Left ventricle myocardium inferior (tissue), 1 donor: ENCODE measurements at regions not wholly inside any gene's neighbourhood (a gene's known extent, or its start where the extent isn't known, plus 50 kb on each side); places are given as distances from the start of the nearest gene placed in this dataset.
A peak's percentile ranks its signal among the peaks of the same experiment; 100 is the strongest.
"Not testable (repeated sequence)": the region's sequence is repeated elsewhere in the genome, so short reads cannot be mapped to it uniquely, and the experiment has no call there.

Experiments
- DNase-seq: peaks from one replicate; pipeline ENCODE4 v3.0.0-alpha.2; 2020
- H3K27ac ChIP-seq: fragments of 200-600 bp; replicated peaks from 2 replicates; pipeline ENCODE4 v1.8.0; 2021
- H3K27me3 ChIP-seq: fragments of 200-600 bp; 2 replicates; pipeline ENCODE4 v1.8.0; 2021; ENCODE audit warnings: low read depth
- H3K36me3 ChIP-seq: fragments of 200-600 bp; 2 replicates; pipeline ENCODE4 v1.8.0; 2021
- H3K4me1 ChIP-seq: fragments of 200-600 bp; 2 replicates; pipeline ENCODE4 v1.8.0; 2021
- H3K4me3 ChIP-seq: fragments of 200-600 bp; 2 replicates; pipeline ENCODE4 v1.8.0; 2021; ENCODE audit warnings: mild to moderate bottlenecking, moderate library complexity
- H3K9me3 ChIP-seq: fragments of 200-600 bp; replicated peaks from 2 replicates; pipeline ENCODE4 v1.8.0; 2021
- CTCF ChIP-seq: fragments of 200-600 bp; IDR thresholded peaks from 2 replicates; pipeline ENCODE4 v1.8.0; 2021; ENCODE audit warnings: antibody characterized with exemption, mild to moderate bottlenecking, borderline replicate concordance
- intact Hi-C: fragments of 100-400 bp; cut with micrococcal nuclease; formaldehyde crosslinking; loops from one replicate; pipeline ENCODE4 v1.11.0; 2022
- donor health status: DM: no; HTN: yes; CAD: no; lungs with severe emphysema.

- H3K9me3 ChIP-seq, H3K4me1 ChIP-seq, intact Hi-C loops, H3K27me3 ChIP-seq, H3K4me3 ChIP-seq, H3K36me3 ChIP-seq, H3K27ac ChIP-seq, DNase-seq: not testable (repeated sequence)
Measured at GRCh38 chrX:115840729-115841409, 279.9 kb downstream of the PLS3 start.

- H3K36me3 ChIP-seq, H3K4me1 ChIP-seq, H3K27me3 ChIP-seq, intact Hi-C loops, DNase-seq, H3K9me3 ChIP-seq, H3K27ac ChIP-seq, H3K4me3 ChIP-seq: not testable (repeated sequence)
Measured at GRCh38 chrX:115850986-115851385, 290.0 kb downstream of the PLS3 start.

- H3K4me3 ChIP-seq, H3K36me3 ChIP-seq, H3K4me1 ChIP-seq, H3K27ac ChIP-seq, H3K27me3 ChIP-seq, intact Hi-C loops, DNase-seq, H3K9me3 ChIP-seq: not testable (repeated sequence)
Measured at GRCh38 chrX:115853260-115853659, 292.3 kb downstream of the PLS3 start.

- DNase-seq, intact Hi-C loops, H3K4me3 ChIP-seq, H3K4me1 ChIP-seq, H3K36me3 ChIP-seq, H3K27me3 ChIP-seq, H3K9me3 ChIP-seq, H3K27ac ChIP-seq: not testable (repeated sequence)
Measured at GRCh38 chrX:115881170-115881569, 289.4 kb upstream of the AGTR2 start.

GRCh38 chrX:115884121-115884520 lies 286.4 kb upstream of the AGTR2 start:
- H3K27me3 ChIP-seq, DNase-seq: not testable (repeated sequence)

GRCh38 chrX:115888041-115888440 lies 282.5 kb upstream of the AGTR2 start:
- H3K4me3 ChIP-seq, H3K27me3 ChIP-seq, H3K9me3 ChIP-seq, H3K4me1 ChIP-seq, H3K27ac ChIP-seq, intact Hi-C loops, H3K36me3 ChIP-seq: not testable (repeated sequence)
- DNase-seq = peak; percentile 17

More at GRCh38 chrX:115884121-115884520, 286.4 kb upstream of the AGTR2 start:
- H3K36me3 ChIP-seq, H3K9me3 ChIP-seq, H3K4me1 ChIP-seq, intact Hi-C loops, H3K4me3 ChIP-seq, H3K27ac ChIP-seq: not testable (repeated sequence)

- H3K4me3 ChIP-seq, intact Hi-C loops, DNase-seq: not testable (repeated sequence)
Measured at GRCh38 chrX:115888519-115888918, 282.0 kb upstream of the AGTR2 start.

GRCh38 chrX:115889121-115889890 lies 281.2 kb upstream of the AGTR2 start:
- Histone ChIP-seq H3K36me3 (peaks cover 4% of the 10 kb centered on the region), H3K27ac (no peak overlapping the region), H3K4me1 (no peaks in the 10 kb centered on the region), H3K27me3 (no peaks in the 10 kb centered on the region), H3K4me3 (no peak overlapping the region), H3K9me3 (no peaks in the 10 kb centered on the region)
- no peak for DNase-seq
- no peak for TF ChIP-seq CTCF
- intact Hi-C loops = no loop called here

More at GRCh38 chrX:115888519-115888918, 282.0 kb upstream of the AGTR2 start:
- not testable (repeated sequence) for H3K4me1 ChIP-seq, H3K27ac ChIP-seq, H3K9me3 ChIP-seq, H3K36me3 ChIP-seq, H3K27me3 ChIP-seq

GRCh38 chrX:115892056-115892708 lies 278.4 kb upstream of the AGTR2 start:
- no peak overlapping the region for H3K27ac ChIP-seq

More at GRCh38 chrX:115892056-115892708, 278.4 kb upstream of the AGTR2 start:
- Histone ChIP-seq H3K4me1 (no peaks in the 10 kb centered on the region), H3K4me3 (no peak overlapping the region), H3K36me3 (peaks cover 4% of the 10 kb centered on the region), H3K27me3 (no peaks in the 10 kb centered on the region), H3K9me3 (no peaks in the 10 kb centered on the region)
- DNase-seq = no peak
- intact Hi-C loops = no loop called here
- no peak for TF ChIP-seq CTCF
